KG1 (cell line): ENCODE measurements at regions not wholly inside any gene's neighbourhood (a gene's known extent, or its start where the extent isn't known, plus 50 kb on each side); places are given as distances from the start of the nearest gene placed in this dataset.
"Not testable (repeated sequence)": the region's sequence is repeated elsewhere in the genome, so short reads cannot be mapped to it uniquely, and the experiment has no call there.

Experiments used
- DNase-seq: peaks from one replicate; lab custom pipeline; 2025; lab: John Stamatoyannopoulos, UW

GRCh38 chr16:21487956-21488355 is 111.4 kb upstream of the METTL9 start:
- DNase-seq, result not testable (repeated sequence)

- DNase-seq, result not testable (repeated sequence)
Observed at GRCh38 chr16:21499046-21499445, 100.3 kb upstream of the METTL9 start.

GRCh38 chr16:21501223-21501868 is 98.0 kb upstream of the METTL9 start:
- not testable (repeated sequence) for DNase-seq

GRCh38 chr16:21501869-21502667 is 97.3 kb upstream of the METTL9 start:
- DNase-seq, result peak; percentile 77

GRCh38 chr16:21503574-21503920 is 95.8 kb upstream of the METTL9 start:
- not testable (repeated sequence) for DNase-seq

- DNase-seq, result not testable (repeated sequence)
Observed at GRCh38 chr16:21503941-21504832, 95.2 kb upstream of the METTL9 start.

- DNase-seq, result not testable (repeated sequence)
Observed at GRCh38 chr16:21505751-21506520, 93.4 kb upstream of the METTL9 start.

- peak; percentile 52 for DNase-seq
Observed at GRCh38 chr16:21506857-21507456, 92.4 kb upstream of the METTL9 start.

GRCh38 chr16:21507631-21508305 is 91.6 kb upstream of the METTL9 start:
- not testable (repeated sequence) for DNase-seq

- DNase-seq, result not testable (repeated sequence)
Observed at GRCh38 chr16:21508661-21509436, 90.5 kb upstream of the METTL9 start.

GRCh38 chr16:21509437-21510086 is 89.8 kb upstream of the METTL9 start:
- not testable (repeated sequence) for DNase-seq

- not testable (repeated sequence) for DNase-seq
Observed at GRCh38 chr16:21510869-21511255, 88.5 kb upstream of the METTL9 start.

GRCh38 chr16:21511315-21512210 is 87.8 kb upstream of the METTL9 start:
- DNase-seq, result not testable (repeated sequence)

GRCh38 chr16:21512280-21513192 is 86.8 kb upstream of the METTL9 start:
- DNase-seq, result not testable (repeated sequence)

- DNase-seq, result not testable (repeated sequence)
Observed at GRCh38 chr16:21513337-21513741, 86.0 kb upstream of the METTL9 start.

GRCh38 chr16:21513812-21514473 is 85.4 kb upstream of the METTL9 start:
- not testable (repeated sequence) for DNase-seq

GRCh38 chr16:21514474-21514840 is 84.9 kb upstream of the METTL9 start:
- not testable (repeated sequence) for DNase-seq
